CD4-positive, alpha-beta T cell treated with Interleukin-1 beta for 1 hour (primary cell): ENCODE measurements at regions not wholly inside any gene's neighbourhood (a gene's known extent, or its start where the extent isn't known, plus 50 kb on each side); places are given as distances from the start of the nearest gene placed in this dataset.
"Not testable (repeated sequence)": the region's sequence is repeated elsewhere in the genome, so short reads cannot be mapped to it uniquely, and the experiment has no call there.

Experiments
- DNase-seq, 2 donors: peaks; one replicate each; pipeline ENCODE4 v3.0.0-alpha.2; 2020 to 2022

- DNase-seq: no peak
These were observed 264.4 kb downstream of the DUSP6 start for GRCh38 chr12:89087876-89088275.

DNA sequence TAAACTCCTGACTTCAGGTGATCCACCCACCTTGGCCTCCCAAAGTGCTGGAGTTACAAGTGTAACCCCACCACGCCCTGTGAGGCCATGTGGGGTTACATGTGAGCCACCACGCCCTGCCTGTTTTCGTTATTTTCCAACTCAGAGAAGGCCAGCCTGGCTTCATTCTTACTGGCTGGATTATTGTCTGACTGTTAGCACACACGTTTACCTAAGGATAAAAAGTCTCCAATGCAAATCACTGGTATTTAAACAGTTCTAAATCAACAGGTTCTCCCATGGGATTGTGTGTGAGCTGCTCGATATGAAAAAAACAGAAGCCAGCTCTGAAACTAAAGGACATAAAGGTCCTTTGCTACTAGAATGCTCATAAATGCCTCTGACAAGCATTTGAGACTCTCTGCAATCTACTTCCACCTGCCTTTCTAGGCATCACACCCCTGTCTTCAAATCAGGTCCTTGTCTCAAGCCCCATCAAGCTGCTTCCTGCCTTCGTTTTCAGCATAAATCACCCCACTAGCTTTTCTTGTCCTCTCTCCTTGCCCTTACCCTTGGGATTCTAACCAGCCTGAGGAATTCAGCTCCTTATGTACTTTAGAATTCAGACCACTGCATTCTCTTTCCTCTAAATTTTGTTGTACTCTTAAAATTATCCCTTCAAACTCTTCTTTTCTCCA, 265.0 kb downstream of the DUSP6 start:
- DNase-seq: no peak

GRCh38 chr12:89085421-89085820, 266.9 kb downstream of the DUSP6 start:
- DNase-seq: no peak

- DNase-seq: no peak
These were observed 267.6 kb downstream of the DUSP6 start for GRCh38 chr12:89084751-89085150.

DNA sequence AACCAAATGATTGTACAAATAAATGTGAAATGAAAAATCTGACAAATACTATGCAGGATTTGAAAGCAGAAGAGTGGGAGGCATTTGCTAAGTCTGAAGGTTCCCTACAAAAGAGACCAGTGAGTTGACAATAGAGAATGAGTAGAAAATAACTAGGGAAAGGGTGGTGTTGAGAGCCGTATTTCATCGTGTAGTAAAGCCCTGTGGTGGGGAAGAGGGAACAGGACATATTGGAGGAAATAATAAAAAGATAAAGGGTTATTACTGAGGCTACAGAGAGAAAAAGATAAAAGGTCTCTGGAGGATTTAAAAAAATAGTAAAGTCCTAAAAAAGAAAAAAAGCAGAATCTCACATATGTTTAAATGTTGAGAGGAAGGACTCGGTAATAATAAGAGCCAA, 268.8 kb downstream of the DUSP6 start:
- no peak for DNase-seq

DNA sequence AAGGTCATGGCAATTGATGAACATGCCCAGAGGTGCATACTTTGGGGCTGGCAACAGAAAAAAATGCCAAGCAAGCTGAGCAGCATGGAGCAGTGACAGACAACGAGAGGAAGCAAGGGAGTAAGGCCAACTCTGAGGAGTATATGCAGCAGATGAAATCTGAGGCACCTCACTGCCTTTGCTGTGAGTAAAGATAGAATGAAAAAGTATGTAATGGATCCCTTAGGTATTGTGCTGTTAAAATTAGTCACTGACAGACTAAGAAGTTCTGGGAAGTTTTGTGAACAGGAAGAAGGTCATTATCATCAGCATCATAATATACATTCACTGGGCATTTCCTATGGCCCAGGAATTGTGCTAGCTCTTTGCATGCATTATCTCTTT, 269.9 kb downstream of the DUSP6 start:
- no peak for DNase-seq

GRCh38 chr12:89081719-89082369, 270.5 kb downstream of the DUSP6 start:
- DNase-seq: no peak

DNA sequence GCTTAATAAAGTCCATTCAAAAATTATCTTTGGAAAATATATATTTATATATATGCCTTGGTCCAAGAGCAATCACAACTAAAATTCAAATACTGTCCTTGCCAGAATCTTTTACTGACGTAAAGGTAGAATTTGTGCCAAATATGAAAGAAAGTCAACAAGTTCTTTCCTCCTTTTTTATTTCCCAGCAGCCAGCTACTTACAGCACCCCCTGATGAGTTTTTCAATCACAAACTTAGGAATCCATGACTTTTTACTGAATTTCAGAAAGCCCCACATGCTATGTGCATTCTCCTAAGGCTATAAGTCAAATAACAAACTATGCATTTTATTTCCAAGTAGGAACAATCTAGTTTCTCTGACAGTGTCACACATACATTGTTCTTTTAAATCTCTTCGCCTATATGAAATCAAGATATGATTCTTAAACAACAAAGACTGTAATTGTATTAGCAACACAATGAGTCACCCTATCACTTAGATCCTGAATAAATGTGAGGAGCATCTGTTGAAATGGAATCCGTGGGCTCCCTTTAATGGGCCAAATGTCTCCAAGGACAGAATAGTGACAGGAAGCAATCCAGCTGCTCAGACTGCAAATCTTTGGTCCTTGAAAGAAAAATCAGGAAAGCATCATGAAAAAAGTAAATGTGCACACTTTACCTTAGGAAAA, 271.4 kb downstream of the DUSP6 start:
- DNase-seq: no peak

DNA sequence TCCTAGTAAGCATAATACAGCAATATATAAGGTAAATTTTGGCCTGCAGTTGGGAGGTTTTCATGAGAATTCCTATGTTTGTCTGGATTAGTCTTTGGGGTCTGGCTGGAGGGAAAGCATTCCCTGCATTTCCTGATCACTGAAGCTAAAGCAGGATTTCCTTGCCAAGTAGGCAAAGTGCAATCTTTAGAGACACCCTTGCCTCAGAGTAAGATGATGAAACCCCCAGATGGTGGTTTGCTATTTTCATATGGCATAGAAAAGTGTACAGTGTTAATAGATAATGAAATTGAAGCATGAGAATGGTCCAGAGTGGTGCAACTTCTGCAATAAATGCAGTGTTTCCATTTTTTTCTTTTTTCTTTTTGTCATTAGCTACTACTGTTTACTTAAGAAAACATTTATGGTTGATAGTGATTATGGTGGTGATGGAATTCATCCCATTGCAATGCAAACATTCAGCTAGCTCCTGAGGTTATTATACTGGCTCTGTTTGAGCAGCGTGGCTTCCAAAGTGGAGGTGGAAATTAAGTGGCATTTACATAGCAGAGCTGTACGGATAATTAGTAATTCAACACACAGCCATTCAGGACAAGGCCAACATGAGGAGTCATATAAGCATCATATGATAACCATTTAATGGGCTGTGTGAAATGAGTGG, 276.3 kb downstream of the DUSP6 start:
- no peak for DNase-seq

DNA sequence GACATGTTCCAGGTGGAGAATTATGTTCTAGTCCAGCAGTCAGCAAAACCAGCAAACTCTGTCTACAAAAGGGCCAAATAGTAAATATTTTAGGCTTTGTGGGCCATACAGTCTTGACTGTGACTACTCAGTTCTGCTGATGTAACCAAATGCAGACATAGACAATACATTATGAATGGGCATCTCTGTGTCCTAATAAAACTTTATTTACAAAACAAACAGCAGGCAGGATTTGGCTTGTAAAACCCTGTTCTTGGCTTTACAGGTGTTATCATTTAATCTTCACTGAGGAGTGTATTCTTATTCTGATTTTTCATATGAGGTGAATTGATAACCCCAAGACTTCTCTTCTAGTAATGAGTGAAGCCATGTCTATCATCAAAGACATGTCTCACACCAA, 278.6 kb downstream of the DUSP6 start:
- DNase-seq: no peak

DNA sequence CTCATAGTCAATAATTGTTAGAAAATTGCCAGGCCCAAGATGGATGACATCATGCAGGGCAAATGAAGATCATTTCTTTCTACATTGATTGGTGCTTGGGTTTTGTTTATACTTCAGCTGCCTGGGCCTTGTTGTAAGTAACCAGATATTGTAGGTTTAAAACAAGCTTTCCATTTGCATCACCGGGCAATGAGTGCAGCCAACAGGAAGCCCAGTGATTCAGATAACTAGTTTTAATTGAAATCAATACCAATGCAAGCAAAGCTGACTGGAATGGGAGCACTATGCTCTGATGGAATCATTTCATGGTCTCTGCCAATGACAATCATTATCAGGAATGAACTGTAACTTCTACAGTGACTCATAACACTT, 279.3 kb downstream of the DUSP6 start:
- no peak for DNase-seq

- no peak for DNase-seq
These were observed 279.8 kb downstream of the DUSP6 start for GRCh38 chr12:89072294-89073026.

DNA sequence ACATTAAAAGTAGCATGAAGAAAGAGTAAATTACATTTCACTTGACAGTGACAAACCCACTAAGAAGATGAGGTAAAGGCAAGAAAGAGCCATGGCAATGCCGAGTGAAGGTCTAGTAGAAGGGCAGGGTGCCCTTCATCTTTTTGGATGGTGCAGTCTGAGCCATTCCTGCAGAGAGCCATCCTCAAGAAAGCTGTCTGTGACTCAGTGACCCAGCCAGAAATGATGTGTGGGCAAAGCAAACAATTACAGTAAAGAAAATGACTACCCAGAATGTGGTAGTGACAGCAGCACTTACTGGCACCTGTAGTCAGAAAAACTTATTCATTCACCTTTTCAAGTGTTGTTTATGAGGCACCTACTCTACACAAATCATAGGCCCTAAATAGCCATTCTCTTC, 281.7 kb downstream of the DUSP6 start:
- DNase-seq: no peak

GRCh38 chr12:89069431-89069830, 282.9 kb downstream of the DUSP6 start:
- no peak for DNase-seq

DNA sequence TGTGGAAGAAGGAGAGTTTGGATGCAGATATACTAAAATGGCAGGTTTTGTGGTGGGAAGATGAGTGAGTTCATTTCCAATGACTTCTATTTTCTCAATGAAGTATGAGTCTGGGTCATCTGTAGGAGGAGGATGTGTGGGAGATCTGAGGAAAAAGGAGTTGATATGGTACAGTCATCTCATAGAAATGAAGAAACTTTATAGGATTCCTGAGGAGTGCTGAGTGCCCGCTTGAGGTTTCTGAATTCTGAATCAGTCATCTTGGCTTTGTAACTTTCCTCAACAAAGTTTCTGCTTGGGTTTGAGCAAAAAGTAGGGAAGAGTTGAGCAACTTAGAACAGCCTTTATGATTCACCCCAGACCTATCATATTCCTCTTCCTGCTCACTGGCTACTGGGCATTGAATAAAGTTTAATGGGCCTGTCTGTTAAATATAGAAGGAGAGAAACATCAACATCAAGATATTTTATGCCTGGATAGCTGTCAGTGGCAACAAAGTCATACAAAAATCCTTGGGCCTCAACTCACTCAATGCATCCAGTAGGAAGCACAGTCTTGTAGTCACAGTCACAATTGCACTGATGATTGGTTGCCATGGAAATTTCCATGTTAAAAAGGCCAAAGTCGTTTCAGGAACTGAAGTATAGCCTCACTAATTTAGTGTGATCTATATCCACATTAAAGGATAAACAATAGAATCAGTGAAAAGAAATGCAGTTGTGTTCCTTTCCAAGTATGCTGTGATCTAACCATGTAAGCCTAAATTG, 284.7 kb downstream of the DUSP6 start:
- DNase-seq: no peak

DNA sequence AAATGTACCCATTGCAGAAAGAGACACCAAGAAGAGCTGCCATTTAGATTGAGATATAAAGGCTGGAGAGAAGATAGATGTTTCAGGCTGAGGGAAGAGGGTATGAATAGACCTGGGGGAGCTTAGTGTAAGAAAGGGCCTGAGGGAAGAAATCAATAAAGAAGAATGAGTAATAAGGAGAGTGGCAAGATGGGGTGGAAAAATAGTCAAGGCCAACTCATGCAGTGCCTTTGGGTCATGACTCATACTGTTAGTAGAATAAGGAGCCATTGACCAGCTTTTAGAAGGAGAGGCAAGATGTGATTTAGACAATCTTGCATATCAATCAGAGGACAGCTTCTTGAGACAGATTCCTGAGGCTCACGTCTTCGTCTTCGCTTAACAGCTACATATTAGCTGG, 287.5 kb downstream of the DUSP6 start:
- DNase-seq: no peak

DNA sequence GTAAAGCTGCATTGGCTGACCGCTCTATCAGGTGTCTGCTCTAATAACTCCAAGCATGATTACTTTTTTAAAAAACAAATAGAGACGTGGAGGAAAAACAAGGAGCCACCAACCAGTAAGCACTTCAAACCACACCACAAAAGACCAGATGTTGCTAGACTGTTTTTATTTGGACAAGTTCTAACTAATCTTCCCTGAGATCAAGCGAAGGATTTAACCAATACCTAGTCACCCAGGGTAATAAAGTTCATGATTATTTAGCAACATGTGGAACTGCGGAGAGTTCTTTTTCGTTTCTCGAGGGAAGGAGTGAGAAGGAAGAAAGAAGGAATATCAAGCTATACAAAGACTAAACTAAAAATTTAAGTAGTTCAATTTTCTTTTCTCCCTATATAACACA, 288.1 kb downstream of the DUSP6 start:
- no peak for DNase-seq

DNA sequence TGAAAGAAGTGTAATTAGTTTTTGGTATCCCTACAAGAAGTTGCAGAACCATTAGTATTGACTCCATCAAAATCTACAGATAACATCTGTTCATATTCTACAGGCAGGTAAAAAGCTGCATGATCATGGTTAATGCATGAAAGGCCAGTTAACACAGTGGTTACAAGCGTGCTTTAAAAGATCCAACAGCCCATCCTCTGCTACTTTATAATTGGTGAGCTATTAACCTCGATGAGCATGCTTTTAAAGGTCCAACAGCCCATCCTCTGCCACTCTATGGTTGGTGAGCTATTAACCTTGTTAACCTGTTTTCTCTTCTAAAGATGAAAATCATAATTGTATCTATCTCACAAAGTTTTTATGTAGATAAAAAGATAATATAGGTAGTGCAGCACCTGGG, 289.3 kb downstream of the DUSP6 start:
- no peak for DNase-seq

- DNase-seq: no peak
These were observed 292.4 kb downstream of the DUSP6 start for GRCh38 chr12:89059721-89060541.

- no peak for DNase-seq
These were observed 293.2 kb downstream of the DUSP6 start for GRCh38 chr12:89059056-89059455.

DNA sequence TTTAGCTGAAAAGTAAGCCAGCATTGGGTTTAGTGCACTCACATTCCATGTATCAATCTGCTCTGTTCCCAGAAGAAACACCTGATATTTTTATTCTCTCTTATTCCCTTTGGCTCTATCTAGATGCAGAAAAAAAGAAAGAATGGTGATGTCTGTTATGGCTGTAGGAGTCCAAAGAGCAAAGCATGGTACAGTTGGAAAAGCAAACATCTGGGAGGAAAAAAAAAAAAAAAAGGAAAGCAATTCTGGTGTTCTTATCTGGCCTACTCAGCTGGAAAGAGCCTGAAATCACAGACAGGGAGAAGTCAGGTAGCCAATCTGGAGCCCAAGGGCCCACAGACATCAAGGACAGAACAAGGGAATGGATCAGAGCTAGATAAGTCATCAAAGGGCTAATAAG, 293.9 kb downstream of the DUSP6 start:
- DNase-seq: no peak

- DNase-seq: not testable (repeated sequence)
These were observed 298.5 kb downstream of the DUSP6 start for GRCh38 chr12:89053817-89054216.
